Sigmoid colon (tissue), 4 donors: ENCODE measurements at regions not wholly inside any gene's neighbourhood (a gene's known extent, or its start where the extent isn't known, plus 50 kb on each side); places are given as distances from the start of the nearest gene placed in this dataset.

Experiments
- CTCF ChIP-seq, 4 experiments: fragments of 450-650 bp in 3 of 4; fragments of 200-600 bp in 1 of 4; IDR thresholded peaks; one replicate each; pipeline ENCODE4 v1.5.1; 2016 to 2019; ENCODE audit warnings: antibody characterized with exemption in 4 of 4, mild to moderate bottlenecking in 3 of 4, moderate library complexity in 2 of 4
- EP300 ChIP-seq, 4 donors: sonication (generic); formaldehyde crosslinking; IDR thresholded peaks; one replicate each; pipeline ENCODE4 v1.6.1; 2017; ENCODE audit warnings: antibody characterized with exemption in 4 of 4
- POLR2A ChIP-seq, 2 donors: fragments of 450-650 bp; IDR thresholded peaks; one replicate each; pipeline ENCODE4 v1.6.1; 2016; ENCODE audit warnings: antibody characterized with exemption in 2 of 2, mild to moderate bottlenecking in 2 of 2, moderate library complexity in 2 of 2

- TF ChIP-seq EP300 (IDR thresholded peaks at IDR 0.05) = no peak
- no peak for TF ChIP-seq POLR2A (IDR thresholded peaks at IDR 0.05)
- no peak for TF ChIP-seq CTCF (IDR thresholded peaks at IDR 0.05)
Observed at GRCh38 chr4:167721617-167722486, 370.5 kb upstream of the ANXA10 start.
